ENCODE measurements at regions not wholly inside any gene's neighbourhood (a gene's known extent, or its start where the extent isn't known, plus 50 kb on each side); places are given as distances from the start of the nearest gene placed in this dataset.
"Not testable (repeated sequence)": the region's sequence is repeated elsewhere in the genome, so short reads cannot be mapped to it uniquely, and the experiment has no call there.

DNA sequence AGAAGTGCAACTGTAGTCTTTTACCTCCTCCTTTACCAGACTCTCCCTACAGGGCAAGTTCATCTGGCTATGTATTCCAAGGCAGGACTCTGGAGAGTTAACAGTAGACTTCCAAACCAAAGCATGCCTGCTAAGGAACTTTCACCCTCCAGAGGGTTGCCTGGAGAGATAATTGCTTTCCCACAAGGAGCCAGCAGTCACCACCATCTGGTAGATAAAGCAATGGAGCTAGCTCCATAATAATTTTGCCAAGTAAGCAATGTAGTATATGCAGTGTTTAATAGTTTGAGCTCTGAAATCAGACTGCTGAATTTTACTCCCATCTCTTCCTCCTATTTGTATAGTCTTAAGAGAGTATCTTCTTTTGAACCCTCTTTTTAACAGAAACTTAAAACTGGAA lies 566.8 kb upstream of the PTGER4 start:
- Histone ChIP-seq H3K9me3 (no peaks in the 10 kb centered on the region), H3K4me1 (peaks cover 5% of the 10 kb centered on the region; the same call in 1 of the 3 replicates), H3K4me3 (no peak overlapping the region), H3K27ac (no peak overlapping the region), H3K4me2 (no peak overlapping the region)
- no peak for FAIRE-seq
- no peak for ATAC-seq
- DNase-seq (ENCODE audit: low read depth in 1 of 2, low spot score in 1 of 2): no peak
- ChIA-PET POLR2A (no interaction called here), CTCF (interaction anchor here (0.7 kb wide), 1 partner anchor 514 kb away, joined by 3 read pairs; no protein-coding TSS in a partner anchor)
- TF ChIP-seq, protein P1, sequence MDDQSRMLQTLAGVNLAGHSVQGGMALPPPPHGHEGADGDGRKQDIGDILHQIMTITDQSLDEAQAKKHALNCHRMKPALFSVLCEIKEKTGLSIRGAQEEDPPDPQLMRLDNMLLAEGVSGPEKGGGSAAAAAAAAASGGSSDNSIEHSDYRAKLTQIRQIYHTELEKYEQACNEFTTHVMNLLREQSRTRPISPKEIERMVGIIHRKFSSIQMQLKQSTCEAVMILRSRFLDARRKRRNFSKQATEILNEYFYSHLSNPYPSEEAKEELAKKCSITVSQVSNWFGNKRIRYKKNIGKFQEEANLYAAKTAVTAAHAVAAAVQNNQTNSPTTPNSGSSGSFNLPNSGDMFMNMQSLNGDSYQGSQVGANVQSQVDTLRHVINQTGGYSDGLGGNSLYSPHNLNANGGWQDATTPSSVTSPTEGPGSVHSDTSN (IDR thresholded peaks at IDR 0.05): no peak
- peak; percentile 63 for TF ChIP-seq MAFK (IDR thresholded peaks at IDR 0.05; ENCODE audit: partially characterized antibody)

DNA sequence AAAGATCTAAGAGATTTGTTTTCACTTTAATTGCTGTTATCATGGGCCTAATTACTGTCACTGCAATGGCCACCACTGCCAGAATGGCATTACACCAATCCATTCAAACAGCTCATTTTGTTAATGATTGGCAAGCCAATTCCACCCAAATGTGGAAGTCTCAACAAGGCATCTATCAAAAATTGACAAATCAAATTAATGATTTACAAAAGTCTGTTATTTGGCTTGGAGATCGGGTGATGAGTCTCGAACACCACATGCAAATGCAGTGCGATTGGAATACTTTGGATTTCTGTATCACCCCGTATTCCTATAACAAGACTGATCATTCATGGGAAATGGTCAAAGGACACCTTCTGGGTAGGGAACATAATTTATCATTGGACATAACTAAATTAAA lies 568.7 kb upstream of the PTGER4 start:
- H3K4me2 ChIP-seq; H3K4me3 ChIP-seq; CTCF ChIA-PET; H3K4me1 ChIP-seq; POLR2A ChIA-PET; DNase-seq (ENCODE audit: low read depth in 1 of 2, low spot score in 1 of 2); H3K9me3 ChIP-seq; H3K27ac ChIP-seq; ATAC-seq; FAIRE-seq: not testable (repeated sequence)
- WGBS (ENCODE audit: missing lambda C conversion rate): 61% methylated on average over 4 of the region's 4 CpGs

DNA sequence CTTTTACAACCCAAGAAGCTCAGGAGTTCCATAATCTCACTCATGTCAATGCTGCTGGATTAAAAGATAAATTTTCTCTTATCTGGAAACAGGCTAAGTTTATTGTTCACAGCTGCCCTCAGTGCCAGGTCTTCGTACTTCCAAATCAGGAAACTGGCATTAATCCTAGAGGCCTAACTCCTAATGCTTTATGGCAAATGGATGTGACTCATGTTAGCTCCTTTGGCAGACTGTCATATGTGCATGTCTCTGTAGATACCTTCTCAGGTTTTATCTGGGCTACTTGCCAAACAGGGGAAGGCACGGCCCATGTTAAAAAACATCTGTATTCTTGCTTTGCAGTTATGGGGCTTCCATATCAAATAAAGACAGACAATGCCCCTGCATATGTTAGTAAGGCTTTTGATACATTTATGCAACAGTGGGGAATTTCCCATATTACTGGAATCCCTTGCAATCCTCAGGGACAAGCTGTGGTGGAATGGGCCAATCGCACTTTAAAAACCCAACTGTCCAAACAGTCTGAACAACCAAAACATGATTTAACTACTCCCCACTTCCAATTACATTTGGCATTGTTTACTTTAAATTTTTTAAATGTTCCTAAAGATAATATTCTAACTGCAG lies 570.8 kb upstream of the PTGER4 start:
- H3K4me1 ChIP-seq; FAIRE-seq; ATAC-seq; DNase-seq (ENCODE audit: low read depth in 1 of 2, low spot score in 1 of 2); H3K4me2 ChIP-seq; H3K4me3 ChIP-seq; H3K9me3 ChIP-seq; POLR2A ChIA-PET; H3K27ac ChIP-seq: not testable (repeated sequence)
- 28% methylated on average over 3 of the region's 3 CpGs for WGBS (ENCODE audit: missing lambda C conversion rate)
- CTCF ChIA-PET: interaction anchor here (0.5 kb wide), 1 partner anchor 27 kb away, joined by 3 read pairs; no protein-coding TSS in a partner anchor

DNA sequence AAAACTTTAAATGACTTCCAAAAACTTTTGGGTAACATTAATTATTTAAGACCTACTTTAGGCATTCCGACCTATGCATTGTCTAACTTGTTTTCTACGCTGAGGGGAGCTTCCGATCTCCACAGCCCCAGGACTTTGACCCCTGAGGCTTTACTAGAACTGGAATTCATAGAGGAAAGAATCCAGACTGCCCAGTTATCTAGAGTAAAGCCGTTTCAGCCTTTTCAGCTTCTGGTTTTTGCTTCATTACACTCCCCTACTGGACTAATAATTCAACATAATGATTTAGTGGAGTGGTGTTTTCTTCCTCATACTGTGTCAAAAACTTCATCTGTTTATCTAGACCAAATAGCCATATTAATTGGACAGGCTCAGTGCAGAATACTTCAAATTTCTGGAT lies 571.9 kb upstream of the PTGER4 start:
- H3K4me1 ChIP-seq; POLR2A ChIA-PET; DNase-seq (ENCODE audit: low read depth in 1 of 2, low spot score in 1 of 2); H3K9me3 ChIP-seq; H3K4me3 ChIP-seq; H3K4me2 ChIP-seq; ATAC-seq; H3K27ac ChIP-seq; CTCF ChIA-PET; FAIRE-seq: not testable (repeated sequence)
- 39% methylated on average over 4 of the region's 4 CpGs for WGBS (ENCODE audit: missing lambda C conversion rate)

DNA sequence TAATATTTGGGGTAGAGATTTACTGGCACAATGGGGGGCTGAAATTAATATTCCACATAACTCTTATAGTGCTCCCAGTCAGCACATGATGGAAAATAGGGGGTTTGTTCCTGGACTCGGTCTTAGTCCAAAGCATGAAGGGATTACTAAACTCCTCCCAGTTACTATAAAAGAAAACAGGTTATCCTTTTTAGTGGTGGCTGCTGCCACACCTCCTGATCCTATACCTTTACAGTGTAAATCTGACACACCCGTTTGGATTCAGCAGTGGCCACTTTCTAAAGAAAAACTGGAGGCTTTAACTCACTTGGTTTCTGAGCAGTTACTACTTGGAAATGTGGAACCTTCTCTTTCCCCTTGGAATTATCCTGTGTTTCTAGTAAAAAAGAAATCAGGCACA lies 572.9 kb upstream of the PTGER4 start:
- 52% methylated on average over 2 of the region's 2 CpGs for WGBS (ENCODE audit: missing lambda C conversion rate)
- TF ChIP-seq CHD4 (IDR thresholded peaks at IDR 0.05; ENCODE audit: borderline replicate concordance) (no peak), MYC (IDR thresholded peaks at IDR 0.05; ENCODE audit: borderline replicate concordance, low read length) (no peak), NFE2L2 (conservative IDR thresholded peaks at IDR 0.05; ENCODE audit: low read length) (no peak), ESRRA (IDR thresholded peaks at IDR 0.05; ENCODE audit: borderline replicate concordance, low read length) (no peak), NR3C1 (IDR thresholded peaks at IDR 0.05) (no peak), CBX8 (IDR thresholded peaks at IDR 0.05) (no peak), FOSB (CRISPR knock-in tag; IDR thresholded peaks at IDR 0.05) (no peak), EHF (CRISPR knock-in tag; IDR thresholded peaks at IDR 0.05) (no peak), JUN (IDR thresholded peaks at IDR 0.05) (no peak), FOXS1 (CRISPR knock-in tag; IDR thresholded peaks at IDR 0.05) (no peak)
- TF ChIP-seq, protein P2, sequence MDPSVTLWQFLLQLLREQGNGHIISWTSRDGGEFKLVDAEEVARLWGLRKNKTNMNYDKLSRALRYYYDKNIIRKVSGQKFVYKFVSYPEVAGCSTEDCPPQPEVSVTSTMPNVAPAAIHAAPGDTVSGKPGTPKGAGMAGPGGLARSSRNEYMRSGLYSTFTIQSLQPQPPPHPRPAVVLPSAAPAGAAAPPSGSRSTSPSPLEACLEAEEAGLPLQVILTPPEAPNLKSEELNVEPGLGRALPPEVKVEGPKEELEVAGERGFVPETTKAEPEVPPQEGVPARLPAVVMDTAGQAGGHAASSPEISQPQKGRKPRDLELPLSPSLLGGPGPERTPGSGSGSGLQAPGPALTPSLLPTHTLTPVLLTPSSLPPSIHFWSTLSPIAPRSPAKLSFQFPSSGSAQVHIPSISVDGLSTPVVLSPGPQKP (IDR thresholded peaks at IDR 0.05; ENCODE audit: low read depth, low read length): no peak
- TF ChIP-seq, protein P3, sequence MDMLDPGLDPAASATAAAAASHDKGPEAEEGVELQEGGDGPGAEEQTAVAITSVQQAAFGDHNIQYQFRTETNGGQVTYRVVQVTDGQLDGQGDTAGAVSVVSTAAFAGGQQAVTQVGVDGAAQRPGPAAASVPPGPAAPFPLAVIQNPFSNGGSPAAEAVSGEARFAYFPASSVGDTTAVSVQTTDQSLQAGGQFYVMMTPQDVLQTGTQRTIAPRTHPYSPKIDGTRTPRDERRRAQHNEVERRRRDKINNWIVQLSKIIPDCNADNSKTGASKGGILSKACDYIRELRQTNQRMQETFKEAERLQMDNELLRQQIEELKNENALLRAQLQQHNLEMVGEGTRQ (IDR thresholded peaks at IDR 0.05): no peak
- TF ChIP-seq, protein P4, sequence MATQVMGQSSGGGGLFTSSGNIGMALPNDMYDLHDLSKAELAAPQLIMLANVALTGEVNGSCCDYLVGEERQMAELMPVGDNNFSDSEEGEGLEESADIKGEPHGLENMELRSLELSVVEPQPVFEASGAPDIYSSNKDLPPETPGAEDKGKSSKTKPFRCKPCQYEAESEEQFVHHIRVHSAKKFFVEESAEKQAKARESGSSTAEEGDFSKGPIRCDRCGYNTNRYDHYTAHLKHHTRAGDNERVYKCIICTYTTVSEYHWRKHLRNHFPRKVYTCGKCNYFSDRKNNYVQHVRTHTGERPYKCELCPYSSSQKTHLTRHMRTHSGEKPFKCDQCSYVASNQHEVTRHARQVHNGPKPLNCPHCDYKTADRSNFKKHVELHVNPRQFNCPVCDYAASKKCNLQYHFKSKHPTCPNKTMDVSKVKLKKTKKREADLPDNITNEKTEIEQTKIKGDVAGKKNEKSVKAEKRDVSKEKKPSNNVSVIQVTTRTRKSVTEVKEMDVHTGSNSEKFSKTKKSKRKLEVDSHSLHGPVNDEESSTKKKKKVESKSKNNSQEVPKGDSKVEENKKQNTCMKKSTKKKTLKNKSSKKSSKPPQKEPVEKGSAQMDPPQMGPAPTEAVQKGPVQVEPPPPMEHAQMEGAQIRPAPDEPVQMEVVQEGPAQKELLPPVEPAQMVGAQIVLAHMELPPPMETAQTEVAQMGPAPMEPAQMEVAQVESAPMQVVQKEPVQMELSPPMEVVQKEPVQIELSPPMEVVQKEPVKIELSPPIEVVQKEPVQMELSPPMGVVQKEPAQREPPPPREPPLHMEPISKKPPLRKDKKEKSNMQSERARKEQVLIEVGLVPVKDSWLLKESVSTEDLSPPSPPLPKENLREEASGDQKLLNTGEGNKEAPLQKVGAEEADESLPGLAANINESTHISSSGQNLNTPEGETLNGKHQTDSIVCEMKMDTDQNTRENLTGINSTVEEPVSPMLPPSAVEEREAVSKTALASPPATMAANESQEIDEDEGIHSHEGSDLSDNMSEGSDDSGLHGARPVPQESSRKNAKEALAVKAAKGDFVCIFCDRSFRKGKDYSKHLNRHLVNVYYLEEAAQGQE (IDR thresholded peaks at IDR 0.05): no peak
- TF ChIP-seq, protein P5, sequence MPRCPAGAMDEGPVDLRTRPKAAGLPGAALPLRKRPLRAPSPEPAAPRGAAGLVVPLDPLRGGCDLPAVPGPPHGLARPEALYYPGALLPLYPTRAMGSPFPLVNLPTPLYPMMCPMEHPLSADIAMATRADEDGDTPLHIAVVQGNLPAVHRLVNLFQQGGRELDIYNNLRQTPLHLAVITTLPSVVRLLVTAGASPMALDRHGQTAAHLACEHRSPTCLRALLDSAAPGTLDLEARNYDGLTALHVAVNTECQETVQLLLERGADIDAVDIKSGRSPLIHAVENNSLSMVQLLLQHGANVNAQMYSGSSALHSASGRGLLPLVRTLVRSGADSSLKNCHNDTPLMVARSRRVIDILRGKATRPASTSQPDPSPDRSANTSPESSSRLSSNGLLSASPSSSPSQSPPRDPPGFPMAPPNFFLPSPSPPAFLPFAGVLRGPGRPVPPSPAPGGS (IDR thresholded peaks at IDR 0.05): no peak
- Histone ChIP-seq H3K27ac (no peak overlapping the region), H3K9me3 (no peaks in the 10 kb centered on the region), H3K4me1 (peaks cover 5% of the 10 kb centered on the region; the same call in 1 of the 3 replicates), H3K4me2 (no peak overlapping the region), H3K4me3 (no peak overlapping the region)
- ATAC-seq (no peak), DNase-seq (ENCODE audit: low read depth in 1 of 2, low spot score in 1 of 2) (no peak), FAIRE-seq (no peak)
- POLR2A ChIA-PET: no interaction called here
- CTCF ChIA-PET: no interaction called here
